Tibial nerve (tissue), 4 donors: ENCODE measurements at regions not wholly inside any gene's neighbourhood (a gene's known extent, or its start where the extent isn't known, plus 50 kb on each side); places are given as distances from the start of the nearest gene placed in this dataset.

ENCODE experiments used
- DNase-seq, 2 donors: peaks; one replicate each; pipeline ENCODE4 v3.0.0-alpha.2; 2019; ENCODE audit warnings: low spot score in 2 of 2
- H3K27ac ChIP-seq, 4 donors: fragments of 200-600 bp; sonication (generic) in 3 of 4; one replicate each; pipeline ENCODE4 v1.5.1; 2017 to 2019; ENCODE audit warnings: mild to moderate bottlenecking in 1 of 4
- H3K27me3 ChIP-seq, 2 donors: fragments of 200-600 bp; sonication (generic) in 1 of 2; one replicate each; pipeline versions ENCODE4 v1.5.1 to v1.6.0; 2017 to 2019
- H3K36me3 ChIP-seq, 3 donors: fragments of 200-600 bp; sonication (generic); one replicate each; pipeline ENCODE4 v1.5.1; 2018 to 2019
- H3K4me1 ChIP-seq, 4 donors: fragments of 200-600 bp; sonication (generic) in 3 of 4; one replicate each; pipeline ENCODE4 v1.5.1; 2017 to 2019
- H3K4me3 ChIP-seq, 4 donors: fragments of 200-600 bp; sonication (generic) in 3 of 4; one replicate each; pipeline ENCODE4 v1.5.1; 2017 to 2019; ENCODE audit warnings: mild to moderate bottlenecking in 1 of 4, moderate library complexity in 1 of 4
- H3K9me3 ChIP-seq, 4 donors: fragments of 200-600 bp; sonication (generic) in 3 of 4; one replicate each; pipeline ENCODE4 v1.5.1; 2017 to 2019
- CTCF ChIP-seq, 5 experiments: fragments of 200-600 bp in 3 of 5; fragments of 450-650 bp in 2 of 5; sonication (generic) in 3 of 5; IDR thresholded peaks; one replicate each; pipeline ENCODE4 v1.5.1; 2016 to 2019; ENCODE audit warnings: antibody characterized with exemption in 5 of 5, mild to moderate bottlenecking in 3 of 5, moderate library complexity in 2 of 5
- EP300 ChIP-seq, 2 donors: sonication (generic); formaldehyde crosslinking; IDR thresholded peaks; one replicate each; pipeline ENCODE4 v1.6.1; 2017; ENCODE audit warnings: antibody characterized with exemption in 2 of 2, mild to moderate bottlenecking in 1 of 2
- POLR2A ChIP-seq, 2 donors: fragments of 450-650 bp; IDR thresholded peaks; one replicate each; pipeline ENCODE4 v1.6.1; 2017; ENCODE audit warnings: antibody characterized with exemption in 2 of 2, mild to moderate bottlenecking in 2 of 2, moderate library complexity in 2 of 2
- WGBS, 2 donors: methylation state at CpG; one replicate each; pipeline ENCODE4 v1.1.5; 2018; 5-methylcytosine and 5-hydroxymethylcytosine counted together

GRCh38 chr5:60529001-60529400, 171.0 kb downstream of the DEPDC1B start:
- no peaks in the 10 kb centered on the region for H3K36me3 ChIP-seq
- DNase-seq, result no peak
- 48% methylated on average over 2 of the region's 2 CpGs for whole genome bisulfite sequencing, 2 donors
- no peak overlapping the region for H3K27ac ChIP-seq
- H3K27me3 ChIP-seq, result no peaks in the 10 kb centered on the region
- TF ChIP-seq CTCF (IDR thresholded peaks at IDR 0.05), result no peak
- no peak for TF ChIP-seq POLR2A (IDR thresholded peaks at IDR 0.05)
- no peak for TF ChIP-seq EP300 (IDR thresholded peaks at IDR 0.05)
- no peak overlapping the region for H3K4me3 ChIP-seq
- no peaks in the 10 kb centered on the region for H3K9me3 ChIP-seq
- H3K4me1 ChIP-seq, result no peaks in the 10 kb centered on the region

GRCh38 chr5:60527072-60527471, 172.9 kb downstream of the DEPDC1B start:
- Histone ChIP-seq H3K36me3 (no peaks in the 10 kb centered on the region), H3K9me3 (no peaks in the 10 kb centered on the region), H3K4me3 (no peak overlapping the region), H3K27me3 (no peaks in the 10 kb centered on the region), H3K4me1 (no peaks in the 10 kb centered on the region), H3K27ac (no peak overlapping the region)
- TF ChIP-seq CTCF (IDR thresholded peaks at IDR 0.05) (no peak), POLR2A (IDR thresholded peaks at IDR 0.05) (no peak), EP300 (IDR thresholded peaks at IDR 0.05) (no peak)
- WGBS, 2 donors, result 58 to 62% methylated on average over 5 of the region's 5 CpGs
- no peak for DNase-seq

GRCh38 chr5:60526336-60526875, 173.6 kb downstream of the DEPDC1B start:
- Histone ChIP-seq H3K4me1 (peaks cover 0 to under 1% (median 0%) of the 10 kb centered on the region in 4 donors), H3K36me3 (no peaks in the 10 kb centered on the region), H3K27ac (no peak overlapping the region), H3K9me3 (no peaks in the 10 kb centered on the region), H3K27me3 (no peaks in the 10 kb centered on the region), H3K4me3 (no peak overlapping the region)
- 47 to 48% methylated on average over 8 of the region's 8 CpGs for WGBS, 2 donors
- DNase-seq, result no peak
- no peak for TF ChIP-seq POLR2A (IDR thresholded peaks at IDR 0.05)
- no peak for TF ChIP-seq CTCF (IDR thresholded peaks at IDR 0.05)
- TF ChIP-seq EP300 (IDR thresholded peaks at IDR 0.05), result no peak

GRCh38 chr5:60522292-60522905, 177.6 kb downstream of the DEPDC1B start:
- H3K36me3 ChIP-seq, result no peaks in the 10 kb centered on the region
- H3K4me3 ChIP-seq, result no peak overlapping the region
- TF ChIP-seq EP300 (IDR thresholded peaks at IDR 0.05) (no peak), POLR2A (IDR thresholded peaks at IDR 0.05) (no peak)
- peaks cover 0 to 9% (median 0%) of the 10 kb centered on the region in 4 donors for H3K4me1 ChIP-seq
- WGBS, 2 donors, result 83% methylated on average over 4 of the region's 4 CpGs
- no peak overlapping the region for H3K27ac ChIP-seq
- DNase-seq, result no peak
- H3K9me3 ChIP-seq, result no peaks in the 10 kb centered on the region
- H3K27me3 ChIP-seq, result no peaks in the 10 kb centered on the region

- H3K27me3 ChIP-seq, result no peaks in the 10 kb centered on the region
- no peak overlapping the region for H3K4me3 ChIP-seq
- TF ChIP-seq EP300 (IDR thresholded peaks at IDR 0.05) (no peak), POLR2A (IDR thresholded peaks at IDR 0.05) (no peak), CTCF (IDR thresholded peaks at IDR 0.05) (no peak)
- peaks cover 0 to 9% (median 0%) of the 10 kb centered on the region in 4 donors for H3K4me1 ChIP-seq
- H3K27ac ChIP-seq, result no peak overlapping the region
- no peaks in the 10 kb centered on the region for H3K9me3 ChIP-seq
- no peaks in the 10 kb centered on the region for H3K36me3 ChIP-seq
- 53 to 62% methylated on average over 5 of the region's 5 CpGs for WGBS, 2 donors
- DNase-seq, result no peak
Measured at GRCh38 chr5:60521376-60522291, 178.3 kb downstream of the DEPDC1B start.
